Endothelial cell of umbilical vein (primary cell): ENCODE measurements at regions not wholly inside any gene's neighbourhood (a gene's known extent, or its start where the extent isn't known, plus 50 kb on each side); places are given as distances from the start of the nearest gene placed in this dataset.

Experiments
- BruUV-seq: library from RNA; stranded (reverse); fragments of 400-500 nt; replicated peaks from 2 replicates; lab custom pipeline; 2021; lab: Mats Ljungman, UMichigan
- CTCF ChIA-PET: fragments of 300-600, 350-600 bp; sonication (Branson Sonifier 250); formaldehyde crosslinking; loops from one replicate; lab custom pipeline; 2021; ENCODE audit warnings: antibody characterized with exemption, inconsistent platforms; lab: Charles Lee
- POLR2A ChIA-PET: fragments of 300-600, 350-600 bp; sonication (Branson Sonifier 250); formaldehyde crosslinking; loops from one replicate; lab custom pipeline; 2021; ENCODE audit warnings: antibody characterized with exemption, inconsistent platforms; lab: Charles Lee
- DNase-seq: peaks from one replicate; pipeline ENCODE4 v3.0.0-alpha.2; 2011; ENCODE audit warnings: low read depth, low spot score
- FAIRE-seq: peaks from 2 replicates; lab custom pipeline; 2011; peaks lifted over from hg19 to GRCh38; lab: Jason Lieb, UNC
- H2AFZ ChIP-seq: 2 replicates; pipeline ENCODE4 v1.6.0; 2012; ENCODE audit warnings: low read depth, low read length, control low read depth, inconsistent platforms
- H3K27ac ChIP-seq: 2 replicates; pipeline ENCODE4 v1.5.1; 2011; ENCODE audit warnings: low read depth, mild to moderate bottlenecking, control low read depth, low read length, moderate library complexity; ENCODE audit not compliant: insufficient read depth
- H3K27me3 ChIP-seq, 2 experiments: 2 replicates each; pipeline versions ENCODE4 v1.6.0 to v1.6.1; 2011; ENCODE audit warnings: low read length in 2 of 2, mixed read lengths in 1 of 2; ENCODE audit not compliant: control insufficient read depth in 2 of 2, insufficient read depth in 2 of 2
- H3K36me3 ChIP-seq, 2 experiments: 2 replicates in 1 of 2; 3 replicates in 1 of 2; pipeline ENCODE4 v1.5.1; 2011; ENCODE audit warnings: low read length in 2 of 2, mild to moderate bottlenecking in 1 of 2, moderate library complexity in 1 of 2; ENCODE audit not compliant: control insufficient read depth in 2 of 2, insufficient read depth in 2 of 2; ENCODE audit errors: extremely low read depth in 1 of 2
- H3K4me1 ChIP-seq: 3 replicates; pipeline ENCODE4 v1.5.1; 2011; ENCODE audit warnings: mild to moderate bottlenecking, low read length; ENCODE audit not compliant: control insufficient read depth, insufficient read depth; ENCODE audit errors: extremely low read depth
- H3K4me2 ChIP-seq: 2 replicates; pipeline ENCODE4 v1.6.1; 2011; ENCODE audit warnings: low read length, control low read depth, mixed read lengths; ENCODE audit not compliant: insufficient read depth
- H3K4me3 ChIP-seq, 3 experiments: fragments of 200-600 bp in 1 of 3; sonication (generic), shearing (Covaris generic) in 1 of 3; replicated peaks in 1 of 3; 2 replicates each; pipeline ENCODE4 v1.5.1; 2011 to 2016; ENCODE audit warnings: control low read depth in 3 of 3, low read length in 3 of 3, mild to moderate bottlenecking in 2 of 3, inconsistent platforms in 1 of 3, low read depth in 1 of 3, moderate library complexity in 1 of 3; ENCODE audit not compliant: insufficient read depth in 1 of 3
- H3K79me2 ChIP-seq: 2 replicates; pipeline ENCODE4 v1.6.0; 2012; ENCODE audit warnings: low read length, inconsistent platforms; ENCODE audit not compliant: control insufficient read depth, insufficient read depth
- H3K9ac ChIP-seq: replicated peaks from 2 replicates; pipeline ENCODE3; 2011; ENCODE audit warnings: low read length, control low read depth; ENCODE audit not compliant: insufficient read depth; ENCODE audit errors: extremely low read depth
- H3K9me1 ChIP-seq: replicated peaks from 3 replicates; pipeline ENCODE4 v1.6.0; 2011; ENCODE audit warnings: mild to moderate bottlenecking, low read length; ENCODE audit not compliant: control insufficient read depth, insufficient read depth; ENCODE audit errors: extremely low read depth
- H3K9me3 ChIP-seq: replicated peaks from 2 replicates; pipeline ENCODE4 v1.5.1; 2012; ENCODE audit warnings: low read length, inconsistent platforms; ENCODE audit not compliant: control insufficient read depth, insufficient read depth
- H4K20me1 ChIP-seq: replicated peaks from 2 replicates; pipeline ENCODE3; 2011; ENCODE audit warnings: mild to moderate bottlenecking, low read length; ENCODE audit not compliant: control insufficient read depth, insufficient read depth; ENCODE audit errors: extremely low read depth
- EZH2 ChIP-seq: IDR thresholded peaks from 2 replicates; pipeline ENCODE4 v1.6.1; 2012; ENCODE audit warnings: borderline replicate concordance, low read depth, mild to moderate bottlenecking, moderate library complexity, low read length, inconsistent platforms; ENCODE audit not compliant: severe bottlenecking
- FOS ChIP-seq: IDR thresholded peaks from 2 replicates; pipeline ENCODE4 v1.6.1; 2011; ENCODE audit warnings: mild to moderate bottlenecking, low read length, moderate library complexity, borderline replicate concordance; ENCODE audit not compliant: insufficient read depth
- GATA2 ChIP-seq: IDR thresholded peaks from 2 replicates; pipeline ENCODE4 v1.7.0; 2011; ENCODE audit warnings: low read depth, mild to moderate bottlenecking, moderate library complexity, mixed read lengths, low read length; ENCODE audit not compliant: insufficient read length, insufficient read depth
- JUN ChIP-seq: IDR thresholded peaks from 2 replicates; pipeline ENCODE4 v1.6.1; 2011; ENCODE audit warnings: borderline replicate concordance, low read depth; ENCODE audit not compliant: insufficient read length, insufficient read depth
- MYC ChIP-seq: IDR thresholded peaks from one replicate; pipeline ENCODE4 v1.6.1; 2011; ENCODE audit warnings: mild to moderate bottlenecking, low read depth, low read length
- POLR2A ChIP-seq: IDR thresholded peaks from 2 replicates; pipeline ENCODE4 v1.6.1; 2012; ENCODE audit warnings: low read depth, mild to moderate bottlenecking, control low read depth, low read length
- POLR2AphosphoS5 ChIP-seq: IDR thresholded peaks from 2 replicates; pipeline ENCODE4 v1.6.1; 2012; ENCODE audit warnings: low read depth, mild to moderate bottlenecking, control low read depth, low read length, moderate library complexity; ENCODE audit not compliant: insufficient read depth
- dilution Hi-C: fragments of 300-500 bp; cut with MboI; formaldehyde crosslinking; loops from one replicate; pipeline ENCODE4 v1.15.0; 2019; ENCODE audit warnings: low sequenced_read_pairs; ENCODE audit not compliant: extremely low pct_ligation_motif_present
- intact Hi-C: fragments of 100-400 bp; cut with micrococcal nuclease; formaldehyde crosslinking; loops from one replicate; pipeline ENCODE4 v1.10.0; 2022
- TF ChIP-seq, protein P1 (sequence below), 2 donors: IDR thresholded peaks; 1 replicate in 1 of 2; 2 replicates in 1 of 2; pipeline ENCODE4 v1.5.1; 2011; ENCODE audit warnings: low read length in 2 of 2, mild to moderate bottlenecking in 2 of 2, moderate library complexity in 2 of 2, control low read depth in 1 of 2, inconsistent platforms in 1 of 2, low read depth in 1 of 2; ENCODE audit not compliant: insufficient read depth in 1 of 2; ENCODE audit errors: extremely low read depth in 1 of 2
- TF ChIP-seq, protein P2 (sequence below): IDR thresholded peaks from 2 replicates; pipeline ENCODE4 v1.6.1; 2011; ENCODE audit not compliant: insufficient read depth, insufficient read length

GRCh38 chr10:25865267-25865666 is 68.8 kb upstream of the MYO3A start:
- Histone ChIP-seq H3K4me3 (no peak overlapping the region), H3K9me3 (no peaks in the 10 kb centered on the region), H3K9ac (no peak overlapping the region), H3K4me1 (no peaks in the 10 kb centered on the region), H3K27me3 (no peaks in the 10 kb centered on the region), H3K27ac (no peak overlapping the region), H3K36me3 (no peaks in the 10 kb centered on the region), H3K79me2 (no peaks in the 10 kb centered on the region), H2AFZ (no peak overlapping the region), H4K20me1 (no peaks in the 10 kb centered on the region), H3K4me2 (no peak overlapping the region), H3K9me1 (no peaks in the 10 kb centered on the region)
- no TSS peak for BruUV-seq
- intact Hi-C loops (no loop called here), dilution Hi-C loops (no loop called here)
- DNase-seq (no peak), FAIRE-seq (no peak)
- TF ChIP-seq POLR2A (no peak), MYC (no peak), EZH2 (no peak), GATA2 (no peak), JUN (no peak), FOS (no peak), POLR2AphosphoS5 (no peak)
- TF ChIP-seq, protein P1, sequence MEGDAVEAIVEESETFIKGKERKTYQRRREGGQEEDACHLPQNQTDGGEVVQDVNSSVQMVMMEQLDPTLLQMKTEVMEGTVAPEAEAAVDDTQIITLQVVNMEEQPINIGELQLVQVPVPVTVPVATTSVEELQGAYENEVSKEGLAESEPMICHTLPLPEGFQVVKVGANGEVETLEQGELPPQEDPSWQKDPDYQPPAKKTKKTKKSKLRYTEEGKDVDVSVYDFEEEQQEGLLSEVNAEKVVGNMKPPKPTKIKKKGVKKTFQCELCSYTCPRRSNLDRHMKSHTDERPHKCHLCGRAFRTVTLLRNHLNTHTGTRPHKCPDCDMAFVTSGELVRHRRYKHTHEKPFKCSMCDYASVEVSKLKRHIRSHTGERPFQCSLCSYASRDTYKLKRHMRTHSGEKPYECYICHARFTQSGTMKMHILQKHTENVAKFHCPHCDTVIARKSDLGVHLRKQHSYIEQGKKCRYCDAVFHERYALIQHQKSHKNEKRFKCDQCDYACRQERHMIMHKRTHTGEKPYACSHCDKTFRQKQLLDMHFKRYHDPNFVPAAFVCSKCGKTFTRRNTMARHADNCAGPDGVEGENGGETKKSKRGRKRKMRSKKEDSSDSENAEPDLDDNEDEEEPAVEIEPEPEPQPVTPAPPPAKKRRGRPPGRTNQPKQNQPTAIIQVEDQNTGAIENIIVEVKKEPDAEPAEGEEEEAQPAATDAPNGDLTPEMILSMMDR (IDR thresholded peaks at IDR 0.05; ENCODE audit: extremely low read depth in 1 of 2, insufficient read depth in 1 of 2, low read depth in 1 of 2, low read length in 2 of 2) = no peak
- TF ChIP-seq, protein P2, sequence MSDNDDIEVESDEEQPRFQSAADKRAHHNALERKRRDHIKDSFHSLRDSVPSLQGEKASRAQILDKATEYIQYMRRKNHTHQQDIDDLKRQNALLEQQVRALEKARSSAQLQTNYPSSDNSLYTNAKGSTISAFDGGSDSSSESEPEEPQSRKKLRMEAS = no peak
- CTCF ChIA-PET = no interaction called here
- POLR2A ChIA-PET = no interaction called here
